DND-41 (cell line): ENCODE measurements at regions not wholly inside any gene's neighbourhood (a gene's known extent, or its start where the extent isn't known, plus 50 kb on each side); places are given as distances from the start of the nearest gene placed in this dataset.

ENCODE experiments used
- ATAC-seq: fragments of 200-7000 bp; cut with Tn5 transposase; 3 replicates; pipeline ENCODE4 v1.9.1; 2021; ENCODE audit warnings: low read depth; ENCODE audit not compliant: insufficient read depth
- DNase-seq: peaks from one replicate; pipeline ENCODE4 v3.0.0-alpha.2; 2020
- H2AFZ ChIP-seq: 2 replicates; pipeline ENCODE4 v1.6.0; 2012; ENCODE audit warnings: low read depth, low read length
- H3K27ac ChIP-seq: 2 replicates; pipeline ENCODE4 v1.5.1; 2012; ENCODE audit warnings: low read length, inconsistent platforms
- H3K27me3 ChIP-seq: fragments of 200-600 bp; sonication (generic); 2 replicates; pipeline ENCODE4 v1.6.0; 2012; ENCODE audit warnings: low read length, mild to moderate bottlenecking, inconsistent platforms; ENCODE audit not compliant: insufficient read depth, poor library complexity
- H3K36me3 ChIP-seq: 2 replicates; pipeline ENCODE4 v1.5.1; 2012; ENCODE audit warnings: low read length, inconsistent platforms; ENCODE audit not compliant: insufficient read depth
- H3K4me1 ChIP-seq: 2 replicates; pipeline ENCODE4 v1.5.1; 2012; ENCODE audit warnings: mild to moderate bottlenecking, low read length; ENCODE audit not compliant: insufficient read depth
- H3K4me2 ChIP-seq: 2 replicates; pipeline ENCODE4 v1.6.0; 2012; ENCODE audit warnings: mild to moderate bottlenecking, moderate library complexity, low read length, inconsistent platforms; ENCODE audit not compliant: insufficient read depth
- H3K4me3 ChIP-seq, 2 experiments: fragments of 200-600 bp in 1 of 2; shearing (Covaris generic) in 1 of 2; 2 replicates each; pipeline ENCODE4 v1.5.1; 2012 to 2016; ENCODE audit warnings: inconsistent platforms in 2 of 2, low read length in 2 of 2, mild to moderate bottlenecking in 2 of 2, low read depth in 1 of 2, moderate library complexity in 1 of 2
- H3K79me2 ChIP-seq: 2 replicates; pipeline ENCODE4 v1.6.0; 2012; ENCODE audit warnings: low read length, inconsistent platforms; ENCODE audit not compliant: insufficient read depth
- H3K9ac ChIP-seq: 2 replicates; pipeline ENCODE4 v1.6.0; 2012; ENCODE audit warnings: low read depth, mild to moderate bottlenecking, inconsistent platforms, low read length, moderate library complexity
- H3K9me3 ChIP-seq: 2 replicates; pipeline ENCODE4 v1.5.1; 2012; ENCODE audit warnings: low read length, moderate library complexity, mild to moderate bottlenecking, inconsistent platforms; ENCODE audit not compliant: insufficient read depth, severe bottlenecking
- H4K20me1 ChIP-seq: 2 replicates; pipeline ENCODE4 v1.6.0; 2012; ENCODE audit warnings: low read length; ENCODE audit not compliant: insufficient read depth
- CTCF ChIP-seq: IDR thresholded peaks from 2 replicates; pipeline ENCODE4 v1.5.1; 2012; ENCODE audit warnings: borderline replicate concordance, low read length, moderate library complexity, mild to moderate bottlenecking; ENCODE audit not compliant: poor library complexity, severe bottlenecking; ENCODE audit errors: extremely low read depth
- EZH2 ChIP-seq: IDR thresholded peaks from 3 replicates; pipeline ENCODE4 v1.6.1; 2012; ENCODE audit warnings: borderline replicate concordance, low read depth, mild to moderate bottlenecking, moderate library complexity, low read length, inconsistent platforms; ENCODE audit not compliant: severe bottlenecking

- no peaks in the 10 kb centered on the region for H3K79me2 ChIP-seq
- H3K4me1 ChIP-seq: no peaks in the 10 kb centered on the region
- no peaks in the 10 kb centered on the region for H3K9me3 ChIP-seq
- ATAC-seq (no peak), DNase-seq (no peak)
- TF ChIP-seq CTCF (no peak), EZH2 (no peak)
- no peak overlapping the region for H3K9ac ChIP-seq
- H3K27me3 ChIP-seq: peaks cover 15% of the 10 kb centered on the region
- no peak overlapping the region for H3K27ac ChIP-seq
- H3K4me2 ChIP-seq: no peak overlapping the region
- no peaks in the 10 kb centered on the region for H3K36me3 ChIP-seq
- no peaks in the 10 kb centered on the region for H4K20me1 ChIP-seq
- H2AFZ ChIP-seq: no peak overlapping the region
- no peak overlapping the region for H3K4me3 ChIP-seq
These were observed 89.5 kb downstream of the ACKR3 start for GRCh38 chr2:236658974-236659757.

- ATAC-seq: no peak
- H3K4me2 ChIP-seq: no peak overlapping the region
- H3K9ac ChIP-seq: no peak overlapping the region
- no peaks in the 10 kb centered on the region for H4K20me1 ChIP-seq
- no peaks in the 10 kb centered on the region for H3K36me3 ChIP-seq
- DNase-seq: no peak
- H3K9me3 ChIP-seq: no peaks in the 10 kb centered on the region
- TF ChIP-seq EZH2 (no peak), CTCF (no peak)
- H2AFZ ChIP-seq: no peak overlapping the region
- H3K27me3 ChIP-seq: peaks cover 12% of the 10 kb centered on the region
- no peaks in the 10 kb centered on the region for H3K79me2 ChIP-seq
- H3K4me3 ChIP-seq: no peak overlapping the region
- H3K27ac ChIP-seq: no peak overlapping the region
- no peaks in the 10 kb centered on the region for H3K4me1 ChIP-seq
These were observed 90.1 kb downstream of the ACKR3 start for GRCh38 chr2:236659758-236660150.

- H4K20me1 ChIP-seq: no peaks in the 10 kb centered on the region
- ATAC-seq (no peak), DNase-seq (no peak)
- H3K4me2 ChIP-seq: no peak overlapping the region
- H3K9me3 ChIP-seq: no peaks in the 10 kb centered on the region
- no peaks in the 10 kb centered on the region for H3K36me3 ChIP-seq
- peaks cover 12% of the 10 kb centered on the region for H3K27me3 ChIP-seq
- H3K9ac ChIP-seq: no peak overlapping the region
- TF ChIP-seq CTCF (no peak), EZH2 (no peak)
- H3K79me2 ChIP-seq: no peaks in the 10 kb centered on the region
- no peak overlapping the region for H3K27ac ChIP-seq
- H3K4me3 ChIP-seq: no peak overlapping the region
- no peaks in the 10 kb centered on the region for H3K4me1 ChIP-seq
- H2AFZ ChIP-seq: no peak overlapping the region
These were observed 91.6 kb downstream of the ACKR3 start for GRCh38 chr2:236661061-236661761.
